CD1c-positive myeloid dendritic cell (primary cell): ENCODE measurements at regions not wholly inside any gene's neighbourhood (a gene's known extent, or its start where the extent isn't known, plus 50 kb on each side); places are given as distances from the start of the nearest gene placed in this dataset.
"Not testable (repeated sequence)": the region's sequence is repeated elsewhere in the genome, so short reads cannot be mapped to it uniquely, and the experiment has no call there.

Experiments used
- DNase-seq: peaks from one replicate; pipeline ENCODE4 v3.0.0-alpha.2; 2016; ENCODE audit errors: extremely low spot score

DNA sequence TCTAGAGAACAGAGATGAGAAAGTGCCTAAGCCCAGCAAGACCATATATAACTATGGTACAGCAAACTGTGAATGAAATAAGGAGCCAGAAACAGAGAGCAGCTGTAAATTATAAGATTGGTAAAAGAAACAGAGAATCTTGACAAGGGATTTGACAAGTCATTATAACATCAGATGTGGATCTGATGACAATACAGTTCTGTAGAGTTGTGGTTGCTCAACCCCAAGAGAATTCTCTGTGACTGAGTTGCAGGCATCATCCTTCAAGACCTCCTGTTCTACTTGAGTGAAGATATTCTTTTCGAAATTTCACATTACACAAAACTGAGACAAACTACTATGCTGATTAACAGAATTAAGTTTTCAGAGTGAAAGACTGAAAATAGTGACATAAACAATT is 343.1 kb upstream of the SLC39A10 start:
- DNase-seq: no peak

DNA sequence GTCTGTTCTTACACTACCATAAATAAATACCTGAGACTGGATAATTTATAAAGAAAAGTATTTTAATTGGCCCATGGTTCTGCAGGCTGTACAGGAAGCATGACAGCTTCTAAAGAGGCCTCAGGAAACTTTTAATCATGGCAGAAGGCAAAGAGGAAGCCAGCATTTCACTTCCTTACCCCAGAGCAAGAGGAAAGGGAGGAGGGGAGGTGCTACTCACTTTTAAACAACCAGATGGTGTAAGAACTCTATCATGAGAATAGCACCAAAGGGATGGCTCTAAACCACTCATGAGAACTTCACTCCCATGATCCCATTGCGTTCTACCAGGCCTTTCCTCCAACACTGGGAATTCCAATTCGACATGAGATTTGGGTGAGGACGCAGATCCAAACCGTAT is 344.4 kb upstream of the SLC39A10 start:
- DNase-seq: peak; percentile 39

DNA sequence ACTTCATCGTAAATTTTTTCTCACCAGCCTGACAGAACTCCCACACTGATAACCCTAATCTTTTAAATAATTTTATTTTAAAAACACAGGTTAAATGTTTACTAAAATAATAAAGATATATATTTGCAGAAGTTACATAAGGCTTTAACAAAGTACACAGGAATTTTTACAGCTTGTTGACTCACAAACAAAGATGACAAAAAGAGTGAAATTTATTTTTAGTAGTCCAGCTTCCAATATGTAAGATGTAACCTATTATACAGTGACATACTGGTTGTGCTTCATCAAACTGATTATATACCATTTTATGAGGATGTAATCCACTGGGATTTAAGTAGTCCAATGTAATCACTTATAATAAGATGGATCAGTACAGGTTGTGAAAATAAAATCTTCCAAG is 348.9 kb upstream of the SLC39A10 start:
- DNase-seq: no peak

DNA sequence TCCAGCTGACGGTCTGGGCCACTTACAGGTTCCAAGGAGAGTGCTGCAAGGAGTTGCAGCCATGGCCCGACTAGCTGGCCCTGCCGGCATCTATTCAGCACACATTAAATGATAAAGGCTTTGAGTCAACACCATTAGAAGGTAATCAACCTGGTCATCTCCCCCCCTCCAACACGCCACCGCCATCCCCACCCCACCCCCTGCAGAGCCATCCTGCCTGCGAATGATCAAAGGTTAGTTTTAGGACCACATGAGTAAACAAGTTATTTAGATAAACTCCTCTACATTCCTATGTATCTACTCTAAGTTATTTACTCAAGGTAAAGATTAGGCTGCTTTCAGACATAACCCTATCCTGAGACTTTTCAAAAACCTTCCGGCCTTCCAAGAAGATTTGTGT is 349.3 kb upstream of the SLC39A10 start:
- DNase-seq: no peak

DNA sequence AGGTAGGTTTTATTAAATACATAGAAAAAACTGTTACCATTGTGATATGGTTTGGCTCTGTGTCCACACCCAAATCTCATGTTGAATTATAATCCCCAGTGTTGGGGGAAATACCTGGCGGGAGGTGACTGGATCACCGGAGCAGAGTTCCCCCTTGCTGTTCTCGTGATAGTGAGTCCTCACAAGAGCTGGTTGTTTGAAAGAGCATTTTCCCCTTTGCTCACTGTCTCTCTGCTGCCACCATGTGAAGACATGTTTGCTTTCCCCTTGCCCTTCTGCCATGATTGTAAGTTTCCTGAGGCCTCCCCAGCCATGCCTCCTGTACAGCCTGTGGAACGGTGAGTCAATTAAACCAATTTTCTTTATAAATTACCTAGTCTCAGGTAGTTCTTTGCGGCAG is 352.7 kb upstream of the SLC39A10 start:
- DNase-seq: no peak

DNA sequence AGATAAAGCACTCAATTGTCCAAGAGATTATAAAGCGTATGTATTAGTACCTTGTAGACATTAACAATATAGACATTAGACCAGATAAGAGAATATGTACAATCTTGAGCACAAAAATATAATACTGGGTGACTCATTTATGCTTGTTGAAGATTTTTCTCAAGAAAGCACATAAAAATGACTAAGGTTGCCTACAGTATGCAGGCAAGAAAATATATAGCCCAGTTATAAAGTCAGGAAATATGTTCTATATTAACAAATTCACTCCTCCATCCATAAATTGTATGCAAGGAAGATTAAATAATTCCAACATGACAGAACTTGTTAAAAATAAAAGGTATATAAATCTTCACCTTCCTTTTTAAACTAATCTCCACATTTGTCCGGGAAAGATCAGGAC is 356.4 kb upstream of the SLC39A10 start:
- DNase-seq: no peak

DNA sequence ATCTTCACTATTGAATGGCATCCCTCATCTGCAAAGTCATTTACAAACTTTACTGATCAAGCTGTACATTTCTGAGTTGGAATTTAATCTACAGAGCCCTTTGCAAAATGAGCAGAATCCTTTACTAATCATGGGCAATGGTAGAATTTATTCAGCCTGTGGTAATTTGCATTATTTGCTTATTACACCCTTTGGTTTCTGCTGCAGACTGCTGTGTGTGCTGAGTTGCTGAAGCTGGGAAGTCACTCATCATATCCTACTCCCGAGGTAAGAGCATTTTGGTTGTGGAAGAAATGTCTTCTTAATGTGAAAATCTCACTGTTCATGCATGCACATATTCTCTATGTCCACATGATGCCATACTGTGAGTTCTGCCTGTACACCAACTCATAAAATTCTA is 357.4 kb upstream of the SLC39A10 start:
- no peak for DNase-seq

DNA sequence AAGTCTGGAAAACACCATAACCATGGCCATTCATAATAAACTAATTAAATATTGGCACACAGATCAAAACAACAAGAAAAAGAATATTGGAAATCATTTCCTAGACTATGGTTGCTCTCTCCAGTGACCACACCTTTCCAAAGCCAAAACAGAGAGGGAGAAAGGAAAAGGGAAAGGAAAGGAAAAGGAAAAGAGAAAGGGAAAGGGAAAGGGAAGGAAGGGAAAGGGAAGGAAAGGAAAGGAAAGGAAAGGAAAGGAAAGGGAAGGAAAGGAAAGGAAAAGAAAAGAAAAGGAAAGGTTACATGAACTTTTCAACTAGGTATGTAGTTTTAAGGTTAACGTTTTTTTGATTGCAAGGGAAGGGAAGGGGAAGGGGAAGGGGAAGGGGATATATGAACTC is 360.5 kb upstream of the SLC39A10 start:
- no peak for DNase-seq

DNA sequence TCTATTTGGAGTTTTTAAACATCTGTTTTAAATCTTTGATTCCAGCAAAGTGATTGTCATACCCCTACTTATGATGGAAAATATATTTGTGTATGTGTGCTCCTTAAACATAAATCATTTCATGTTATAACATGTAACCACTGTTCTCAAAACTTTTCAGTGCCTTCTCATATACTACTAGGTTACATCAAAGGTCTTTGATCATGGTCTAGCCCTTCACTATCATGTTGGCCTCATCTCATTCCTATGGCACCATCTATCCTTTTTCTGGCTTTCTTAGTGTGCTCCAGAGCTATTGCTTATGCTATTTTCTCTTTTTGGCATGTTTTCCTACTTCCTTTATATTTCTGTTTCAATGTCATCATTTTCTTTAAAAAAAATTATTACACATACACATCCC is 367.9 kb upstream of the SLC39A10 start:
- DNase-seq: no peak

DNA sequence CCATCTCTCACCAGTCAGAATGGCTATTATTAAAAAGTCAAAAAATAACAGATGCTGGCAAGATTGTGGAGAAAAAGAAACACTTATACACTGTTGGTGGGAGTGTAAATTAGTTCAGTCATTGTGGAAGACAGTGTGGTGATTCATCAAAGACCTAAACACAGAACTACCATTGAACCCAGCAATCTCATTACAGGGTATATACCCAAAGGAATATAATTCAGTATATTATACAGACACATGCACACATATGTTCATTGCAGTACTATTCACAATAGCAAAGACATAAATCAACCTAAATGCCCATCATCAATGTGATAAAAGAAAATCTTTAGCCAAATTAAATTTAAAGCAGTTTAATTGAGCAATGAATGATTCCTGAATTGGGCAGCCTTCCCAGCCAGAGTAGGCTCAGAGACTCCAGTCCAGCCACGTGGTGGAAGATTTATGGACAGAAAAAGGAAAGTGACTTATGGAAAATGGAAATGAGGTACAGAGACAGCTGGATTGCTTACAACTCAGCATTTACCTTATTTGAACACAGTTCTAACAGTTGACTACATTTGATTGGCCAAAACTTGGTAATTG is 377.1 kb upstream of the SLC39A10 start:
- no peak for DNase-seq

DNA sequence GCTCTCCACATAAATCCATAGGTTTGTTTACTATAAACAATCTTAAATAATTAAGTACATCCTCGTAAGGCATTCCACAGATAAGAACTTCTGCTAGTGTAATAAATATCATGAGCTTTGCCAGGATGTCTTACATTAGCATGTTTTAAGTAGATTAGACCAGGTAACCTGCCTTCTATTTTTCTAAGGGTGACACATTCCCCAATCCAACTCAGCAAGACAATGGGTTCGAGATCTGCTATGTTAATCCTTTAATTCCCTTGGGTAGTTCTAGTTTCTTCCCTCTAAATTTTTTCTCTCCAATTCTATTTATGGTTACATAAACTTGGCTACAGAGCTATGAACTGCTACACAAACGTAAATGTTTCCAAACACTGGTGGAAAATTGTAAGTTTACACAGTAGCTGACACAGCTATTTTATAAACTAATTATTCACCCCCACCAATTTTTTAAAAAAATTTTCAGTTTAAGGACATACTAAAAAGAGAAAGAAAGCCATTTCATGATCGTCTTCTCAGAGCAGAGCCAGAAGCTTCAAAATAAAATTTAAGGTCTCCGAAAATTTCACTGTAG is 386.5 kb upstream of the SLC39A10 start:
- DNase-seq: no peak

DNA sequence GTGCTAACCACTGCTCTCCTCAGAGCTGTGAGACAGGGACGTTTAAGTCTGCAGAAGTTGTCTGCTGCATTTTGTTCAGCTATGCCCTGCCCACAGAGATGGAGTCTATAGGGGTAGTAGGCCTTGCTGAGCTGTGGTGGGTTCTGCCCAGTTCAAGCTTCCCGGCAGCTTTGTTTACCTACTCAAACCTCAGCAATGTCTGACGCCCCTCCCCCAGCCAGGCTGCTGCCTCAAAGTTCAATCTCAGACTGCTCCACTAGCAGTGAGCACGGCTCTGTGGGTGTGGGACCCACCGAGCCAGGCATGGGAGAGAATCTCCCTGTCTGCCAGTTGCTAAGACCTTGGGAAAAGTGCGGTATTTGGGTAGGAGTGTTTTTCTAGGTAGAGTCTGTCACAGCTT is 387.8 kb upstream of the SLC39A10 start:
- DNase-seq: no peak

DNA sequence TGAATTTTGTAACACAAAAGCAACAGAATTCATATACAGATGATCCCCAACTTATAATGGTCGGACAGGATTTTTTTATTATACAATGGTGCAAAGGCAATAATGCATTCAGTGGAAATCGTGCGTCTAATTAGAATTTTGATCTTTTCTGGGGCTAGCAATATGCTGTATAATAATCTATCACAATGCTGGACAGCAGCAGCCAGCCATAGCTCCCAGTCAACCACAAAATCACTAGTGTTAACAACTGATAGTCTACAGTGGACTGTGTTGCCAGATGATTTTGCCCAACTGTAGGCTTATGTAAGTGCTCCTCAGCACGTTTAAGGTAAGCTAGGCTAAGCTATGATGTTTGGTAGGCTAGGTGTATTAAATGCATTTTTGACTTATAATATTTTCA is 399.0 kb upstream of the SLC39A10 start:
- no peak for DNase-seq

DNA sequence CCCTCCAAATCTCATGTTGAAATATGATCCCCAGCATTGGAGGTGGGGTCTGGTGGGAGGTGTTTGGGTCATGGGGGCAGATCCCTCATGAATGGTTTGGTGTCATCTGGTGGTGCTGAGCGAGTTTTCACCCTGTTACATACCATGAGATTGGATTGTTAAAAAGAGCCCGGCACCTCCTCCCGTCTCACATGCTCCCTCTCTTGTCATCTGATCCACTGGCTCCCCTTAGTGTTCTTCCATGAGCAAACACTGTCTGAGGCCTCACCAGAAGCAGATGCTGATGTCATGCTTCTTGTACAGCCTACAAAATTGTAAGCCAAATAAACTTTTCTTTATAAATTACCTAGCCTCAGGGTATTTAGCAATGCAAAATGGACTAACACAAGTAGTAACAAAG is 405.0 kb upstream of the SLC39A10 start:
- DNase-seq: no peak

DNA sequence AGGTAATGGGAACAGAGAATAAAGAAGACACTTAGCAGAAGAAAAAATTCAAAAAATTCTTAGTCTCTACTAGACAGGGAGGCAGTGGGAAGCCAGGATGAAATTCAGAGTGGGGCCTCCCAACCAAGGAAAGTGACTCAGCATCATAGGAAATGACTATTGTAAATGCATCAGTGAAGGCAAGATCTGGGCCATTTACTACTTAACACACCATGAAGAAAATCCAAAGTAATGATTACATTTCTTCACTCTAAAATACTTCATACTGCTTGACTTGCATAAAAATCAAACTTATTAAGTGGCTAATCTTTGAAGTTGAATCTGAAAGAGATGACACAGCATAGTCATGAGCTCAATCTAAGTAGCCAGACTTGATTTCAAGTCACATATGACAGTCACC is 405.8 kb upstream of the SLC39A10 start:
- no peak for DNase-seq

DNA sequence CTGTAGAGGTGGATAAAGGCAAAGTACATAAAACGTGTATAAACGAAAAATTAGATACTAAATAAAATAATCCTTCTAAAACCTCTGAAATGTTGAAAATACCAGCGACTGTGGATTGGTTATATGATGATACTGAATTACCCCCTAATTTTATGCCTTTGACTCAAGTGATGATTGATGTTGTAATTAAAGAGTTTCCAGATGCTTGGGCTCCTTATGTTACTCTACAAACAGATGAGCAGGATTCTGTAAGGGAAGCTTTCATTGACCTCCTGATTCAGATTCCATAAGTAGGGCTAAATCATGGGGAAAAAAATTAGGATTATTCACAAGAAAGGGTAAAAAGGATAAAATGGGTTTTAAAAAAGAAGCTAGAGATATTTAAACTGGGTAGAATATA is 418.2 kb upstream of the SLC39A10 start:
- DNase-seq: no peak

DNA sequence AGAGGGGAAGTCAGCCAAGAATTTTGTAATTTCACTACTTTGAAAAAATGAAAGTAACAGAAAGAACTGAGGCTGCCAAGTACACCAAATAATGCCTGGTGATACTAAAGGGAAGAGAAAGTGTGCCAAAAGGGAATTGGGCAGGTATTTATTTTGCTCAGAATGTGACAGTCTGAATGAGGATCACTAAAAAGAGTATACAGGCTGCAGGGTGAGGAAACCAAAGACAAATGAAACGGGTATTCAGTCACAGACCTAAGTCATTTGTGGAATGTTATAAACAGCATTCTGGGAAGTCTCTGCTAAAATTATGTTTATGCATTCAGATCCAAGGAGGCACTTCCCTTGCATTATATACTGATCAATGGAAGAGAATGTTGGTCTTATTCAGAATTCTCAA is 418.6 kb upstream of the SLC39A10 start:
- no peak for DNase-seq

DNA sequence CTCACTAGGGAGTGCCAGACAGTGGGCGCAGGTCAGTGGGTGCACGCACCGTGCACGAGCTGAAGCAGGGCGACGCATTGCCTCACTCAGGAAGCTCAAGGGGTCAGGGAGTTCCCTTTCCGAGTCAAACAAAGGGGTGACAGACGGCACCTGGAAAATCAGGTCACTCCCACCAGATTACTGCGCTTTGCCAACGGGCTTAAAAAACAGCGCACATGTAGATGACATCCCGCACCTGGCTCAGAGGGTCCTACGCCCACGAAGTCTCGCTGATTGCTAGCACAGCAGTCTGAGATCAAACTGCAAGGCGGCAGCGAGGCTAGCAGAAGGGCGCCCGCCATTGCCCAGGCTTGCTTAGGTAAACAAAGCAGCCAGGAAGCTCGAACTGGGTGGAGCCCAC is 428.5 kb upstream of the SLC39A10 start:
- DNase-seq: not testable (repeated sequence)

DNA sequence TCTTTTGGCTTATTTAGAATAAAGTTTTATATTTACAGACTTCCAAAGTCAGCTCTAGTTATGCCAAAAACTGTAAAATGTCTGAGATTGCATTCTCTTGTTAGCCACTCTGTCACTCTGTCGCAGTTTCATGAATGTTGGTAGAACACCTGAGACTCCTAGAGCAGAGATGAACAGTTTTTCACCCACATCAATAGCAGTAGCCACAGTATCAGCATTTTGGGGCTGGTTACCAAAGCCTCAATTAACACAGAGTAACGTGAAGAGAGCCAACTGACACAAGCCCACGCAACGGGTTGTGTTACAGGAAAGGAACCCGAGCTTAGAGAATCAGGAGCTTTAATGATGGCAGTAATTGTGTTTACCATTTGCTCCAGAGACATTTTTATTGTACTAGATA is 443.0 kb upstream of the SLC39A10 start:
- no peak for DNase-seq

DNA sequence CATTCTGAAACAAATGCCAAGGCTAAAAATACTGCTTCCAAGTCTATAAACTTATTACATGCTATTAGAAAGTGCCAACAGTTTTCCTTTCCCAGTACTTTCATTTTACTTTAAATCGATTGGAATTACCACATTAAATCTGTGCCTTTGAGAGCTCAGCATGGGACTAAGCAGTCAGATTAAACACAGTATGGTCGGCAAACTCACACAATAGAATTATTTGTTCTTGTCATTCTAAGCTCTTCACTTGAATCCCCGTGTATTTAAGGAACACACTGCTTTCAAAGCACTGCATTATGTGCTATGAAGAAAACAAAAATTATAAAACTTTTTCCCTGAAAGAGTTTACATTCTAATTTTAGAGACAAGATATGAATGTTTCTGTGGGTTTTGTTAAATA is 444.4 kb upstream of the SLC39A10 start:
- DNase-seq: no peak

DNA sequence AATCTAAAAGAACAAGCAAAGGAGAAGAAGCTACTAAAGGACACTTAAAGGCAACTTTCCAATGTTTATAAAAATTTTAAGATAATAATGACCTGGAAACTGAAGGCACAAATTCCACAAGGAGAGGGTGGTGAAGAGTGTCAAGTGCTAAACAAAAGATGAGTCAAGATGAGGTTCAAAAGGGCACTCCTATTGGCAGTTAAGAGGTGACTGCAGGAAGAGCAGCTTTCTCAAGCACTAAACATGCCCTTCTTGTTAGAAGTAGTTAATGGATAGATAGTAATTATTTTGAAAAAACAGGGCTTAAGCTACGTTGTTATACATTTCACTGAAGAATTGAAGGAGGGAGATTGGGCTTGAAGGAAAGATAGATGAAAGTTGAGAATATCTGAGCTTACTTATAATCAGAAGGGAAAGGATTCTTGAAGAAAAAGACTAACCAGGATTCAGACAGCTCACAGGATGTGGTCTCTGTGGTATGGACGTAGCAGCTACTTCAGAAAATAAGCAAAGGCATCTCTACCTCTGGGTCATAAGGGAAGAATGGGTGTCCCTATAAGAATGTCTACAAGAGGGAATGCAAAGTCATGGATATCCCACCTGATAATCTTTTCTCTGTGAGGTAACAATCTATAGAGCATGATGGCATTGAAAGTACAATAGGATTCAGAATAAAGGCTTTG is 454.7 kb upstream of the SLC39A10 start:
- DNase-seq: no peak

DNA sequence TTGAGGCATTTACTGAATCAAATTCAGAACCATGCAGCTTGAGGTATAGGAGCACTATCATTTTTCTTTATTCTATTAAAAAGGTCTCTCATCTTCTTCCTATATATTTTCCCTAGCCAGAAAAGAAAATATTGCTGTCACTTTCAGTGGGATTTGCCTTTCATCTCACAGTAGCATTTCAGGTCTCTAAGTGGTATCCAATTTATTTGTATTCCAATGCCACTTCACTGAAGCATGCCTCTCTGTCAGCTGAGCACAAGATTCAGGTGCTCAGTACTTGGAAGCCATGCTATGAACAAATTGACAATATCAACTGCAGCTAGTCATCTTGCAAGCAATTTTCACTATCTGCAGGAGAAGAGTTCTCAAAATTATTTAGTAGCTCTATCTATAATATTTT is 457.2 kb upstream of the SLC39A10 start:
- no peak for DNase-seq

DNA sequence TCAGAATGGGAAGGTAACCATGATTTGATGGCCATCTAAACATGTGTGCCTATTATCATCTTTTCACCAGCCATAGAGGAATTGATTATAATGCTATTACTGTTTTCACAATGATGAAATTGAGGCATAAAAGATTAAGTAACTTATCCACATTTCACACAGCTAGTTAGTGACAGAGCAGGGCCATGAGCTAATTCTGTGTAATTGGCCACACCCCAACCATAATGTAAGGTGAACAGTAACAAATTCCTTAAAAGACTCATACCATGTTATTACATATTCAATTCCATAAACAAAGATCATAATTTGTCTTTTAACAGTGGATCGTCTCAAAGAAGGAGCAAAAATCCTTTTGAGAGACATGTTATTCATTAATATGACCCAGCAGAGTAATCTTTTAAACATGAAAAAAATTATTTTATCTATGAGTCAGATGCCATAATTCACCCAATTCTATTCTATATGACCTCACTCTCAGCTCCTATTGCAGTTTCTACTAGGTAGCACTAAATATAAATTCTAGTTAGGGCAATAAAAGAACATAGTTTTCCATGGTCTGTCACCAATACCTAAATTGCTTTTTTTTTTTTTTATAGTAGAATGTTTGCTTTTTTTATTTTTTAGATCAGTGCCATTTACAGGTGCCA is 475.8 kb upstream of the SLC39A10 start:
- no peak for DNase-seq
